ENCODE measurements at regions not wholly inside any gene's neighbourhood (a gene's known extent, or its start where the extent isn't known, plus 50 kb on each side); places are given as distances from the start of the nearest gene placed in this dataset.

GRCh38 chr3:22262386-22262785 lies 511.4 kb upstream of the ZNF385D start:
- no peak for TF ChIP-seq POLR2A (IDR thresholded peaks at IDR 0.05; ENCODE audit: low read length)
- TF ChIP-seq GATA1 (IDR thresholded peaks at IDR 0.05; ENCODE audit: low read depth, low read length), result no peak

Measured in erythroblast (primary cell).